ENCODE measurements at regions not wholly inside any gene's neighbourhood (a gene's known extent, or its start where the extent isn't known, plus 50 kb on each side); places are given as distances from the start of the nearest gene placed in this dataset.

DNA sequence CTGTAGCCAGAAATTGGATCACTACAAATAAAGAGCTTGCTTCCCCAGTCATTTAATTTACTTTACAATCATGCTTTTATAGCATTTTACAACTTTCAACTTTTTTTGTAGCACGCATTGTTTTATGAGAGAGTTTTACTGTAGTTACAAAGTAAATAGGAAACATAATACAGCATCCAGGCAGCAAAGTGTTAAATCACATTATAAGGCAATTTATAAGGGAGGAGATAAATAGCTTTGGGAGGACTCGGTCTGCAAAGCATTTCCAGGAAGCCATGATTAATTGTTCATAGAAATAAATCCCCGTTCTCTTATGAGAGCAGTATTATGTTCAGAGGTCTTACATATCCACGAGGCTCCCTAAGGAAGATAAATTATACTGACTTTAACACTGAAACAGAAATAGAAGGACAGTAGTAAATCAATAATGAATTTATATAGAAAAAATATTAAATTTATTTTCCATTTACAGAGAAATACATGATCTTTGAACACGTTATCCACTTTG lies 792.6 kb upstream of the RAG2 start:
- 89 to 93% methylated on average over 3 to 4 of the region's 5 CpGs for WGBS, 2 experiments
- H3K36me3 ChIP-seq (ENCODE audit: control insufficient read depth, insufficient read depth, low read length): no peaks in the 10 kb centered on the region
- no peaks in the 10 kb centered on the region for H3K9me3 ChIP-seq (ENCODE audit: control insufficient read depth, low read length)
- H3K4me3 ChIP-seq (ENCODE audit: insufficient read depth, low read depth, low read length): no peak overlapping the region
- no peaks in the 10 kb centered on the region for H3K27me3 ChIP-seq (ENCODE audit: control insufficient read depth, insufficient read depth, low read length, poor library complexity, severe bottlenecking)
- no peaks in the 10 kb centered on the region for H3K4me1 ChIP-seq (ENCODE audit: control insufficient read depth, insufficient read depth, low read length)
- H3K27ac ChIP-seq (ENCODE audit: insufficient read depth, low read depth, low read length, poor library complexity, severe bottlenecking): no peak overlapping the region

- Histone ChIP-seq H3K36me3 (ENCODE audit: control insufficient read depth, insufficient read depth, low read length) (no peaks in the 10 kb centered on the region), H3K27me3 (ENCODE audit: control insufficient read depth, insufficient read depth, low read length, poor library complexity, severe bottlenecking) (no peaks in the 10 kb centered on the region), H3K4me1 (ENCODE audit: control insufficient read depth, insufficient read depth, low read length) (no peaks in the 10 kb centered on the region), H3K9me3 (ENCODE audit: control insufficient read depth, low read length) (no peaks in the 10 kb centered on the region), H3K4me3 (ENCODE audit: insufficient read depth, low read depth, low read length) (no peak overlapping the region), H3K27ac (ENCODE audit: insufficient read depth, low read depth, low read length, poor library complexity, severe bottlenecking) (no peak overlapping the region)
- 75 to 83% methylated on average over 1 of the region's 1 CpG for WGBS, 2 experiments
Observed at GRCh38 chr11:37378958-37379357, 780.9 kb upstream of the RAG2 start.

- no peak overlapping the region for H3K4me3 ChIP-seq (ENCODE audit: insufficient read depth, low read depth, low read length)
- H3K9me3 ChIP-seq (ENCODE audit: control insufficient read depth, low read length): no peaks in the 10 kb centered on the region
- H3K36me3 ChIP-seq (ENCODE audit: control insufficient read depth, insufficient read depth, low read length): no peaks in the 10 kb centered on the region
- WGBS, 2 experiments: 89 to 91% methylated on average over 1 of the region's 2 CpGs
- H3K27ac ChIP-seq (ENCODE audit: insufficient read depth, low read depth, low read length, poor library complexity, severe bottlenecking): no peak overlapping the region
- no peaks in the 10 kb centered on the region for H3K4me1 ChIP-seq (ENCODE audit: control insufficient read depth, insufficient read depth, low read length)
- no peaks in the 10 kb centered on the region for H3K27me3 ChIP-seq (ENCODE audit: control insufficient read depth, insufficient read depth, low read length, poor library complexity, severe bottlenecking)
Observed at GRCh38 chr11:37372667-37373066, 774.6 kb upstream of the RAG2 start.

GRCh38 chr11:37371346-37371970 lies 773.4 kb upstream of the RAG2 start:
- Histone ChIP-seq H3K27ac (ENCODE audit: insufficient read depth, low read depth, low read length, poor library complexity, severe bottlenecking) (no peak overlapping the region), H3K4me1 (ENCODE audit: control insufficient read depth, insufficient read depth, low read length) (no peaks in the 10 kb centered on the region), H3K27me3 (ENCODE audit: control insufficient read depth, insufficient read depth, low read length, poor library complexity, severe bottlenecking) (no peaks in the 10 kb centered on the region), H3K36me3 (ENCODE audit: control insufficient read depth, insufficient read depth, low read length) (no peaks in the 10 kb centered on the region), H3K4me3 (ENCODE audit: insufficient read depth, low read depth, low read length) (no peak overlapping the region), H3K9me3 (ENCODE audit: control insufficient read depth, low read length) (no peaks in the 10 kb centered on the region)

DNA sequence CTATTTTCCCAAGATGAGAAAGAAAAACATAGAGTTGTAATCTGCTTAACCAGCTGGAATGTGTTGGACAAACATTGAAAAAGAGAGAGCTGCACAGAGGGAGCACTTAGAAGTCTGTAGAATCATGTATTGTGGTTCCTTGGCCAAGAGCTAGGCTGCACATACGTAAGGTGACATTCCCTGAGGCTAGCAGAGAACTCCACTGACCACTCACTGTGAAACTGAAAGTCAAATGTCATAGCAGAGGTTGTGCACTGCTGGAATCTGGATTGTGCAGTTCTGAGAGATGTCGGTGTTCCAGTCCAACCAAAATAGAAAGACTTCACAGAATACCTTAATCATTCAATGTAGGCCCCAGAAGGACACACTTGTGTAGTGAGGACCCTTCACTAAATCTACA lies 772.8 kb upstream of the RAG2 start:
- 90 to 95% methylated on average over 2 of the region's 2 CpGs for WGBS, 2 experiments
- Histone ChIP-seq H3K4me3 (ENCODE audit: insufficient read depth, low read depth, low read length) (no peak overlapping the region), H3K4me1 (ENCODE audit: control insufficient read depth, insufficient read depth, low read length) (no peaks in the 10 kb centered on the region), H3K27ac (ENCODE audit: insufficient read depth, low read depth, low read length, poor library complexity, severe bottlenecking) (no peak overlapping the region), H3K27me3 (ENCODE audit: control insufficient read depth, insufficient read depth, low read length, poor library complexity, severe bottlenecking) (no peaks in the 10 kb centered on the region), H3K36me3 (ENCODE audit: control insufficient read depth, insufficient read depth, low read length) (no peaks in the 10 kb centered on the region), H3K9me3 (ENCODE audit: control insufficient read depth, low read length) (no peaks in the 10 kb centered on the region)

DNA sequence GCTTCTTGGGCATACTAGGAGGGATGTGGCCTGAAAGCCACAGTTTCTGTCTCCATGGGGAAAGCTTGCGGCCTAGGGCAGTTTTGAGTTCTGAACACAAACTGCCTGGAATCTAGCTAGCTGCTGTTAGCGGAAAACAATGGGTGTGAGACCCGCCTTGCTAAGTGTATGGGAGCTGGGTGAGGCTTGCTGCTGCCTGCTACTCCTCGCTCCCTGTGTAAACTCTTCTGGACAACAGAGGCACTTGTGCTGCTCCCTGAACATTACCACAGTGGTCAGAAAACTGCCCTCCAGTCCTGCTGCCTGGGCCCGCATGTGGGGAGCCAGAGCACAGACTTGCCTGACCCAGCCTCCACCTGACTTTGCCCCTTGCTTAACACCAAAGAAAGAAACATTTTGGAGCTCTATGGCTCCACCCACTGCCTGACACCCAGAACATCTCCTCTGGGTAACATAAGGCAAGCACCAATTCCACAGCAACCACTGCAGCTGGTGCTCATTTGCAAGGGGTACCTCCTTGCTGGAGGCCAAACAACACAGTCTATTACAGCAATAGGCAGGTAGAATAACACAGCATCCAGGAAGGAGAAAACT lies 766.3 kb upstream of the RAG2 start:
- Histone ChIP-seq H3K27ac (ENCODE audit: insufficient read depth, low read depth, low read length, poor library complexity, severe bottlenecking) (no peak overlapping the region), H3K9me3 (ENCODE audit: control insufficient read depth, low read length) (no peaks in the 10 kb centered on the region), H3K4me3 (ENCODE audit: insufficient read depth, low read depth, low read length) (no peak overlapping the region), H3K27me3 (ENCODE audit: control insufficient read depth, insufficient read depth, low read length, poor library complexity, severe bottlenecking) (no peaks in the 10 kb centered on the region), H3K4me1 (ENCODE audit: control insufficient read depth, insufficient read depth, low read length) (no peaks in the 10 kb centered on the region), H3K36me3 (ENCODE audit: control insufficient read depth, insufficient read depth, low read length) (no peaks in the 10 kb centered on the region)
- 92 to 95% methylated on average over 5 of the region's 5 CpGs for WGBS, 2 experiments

DNA sequence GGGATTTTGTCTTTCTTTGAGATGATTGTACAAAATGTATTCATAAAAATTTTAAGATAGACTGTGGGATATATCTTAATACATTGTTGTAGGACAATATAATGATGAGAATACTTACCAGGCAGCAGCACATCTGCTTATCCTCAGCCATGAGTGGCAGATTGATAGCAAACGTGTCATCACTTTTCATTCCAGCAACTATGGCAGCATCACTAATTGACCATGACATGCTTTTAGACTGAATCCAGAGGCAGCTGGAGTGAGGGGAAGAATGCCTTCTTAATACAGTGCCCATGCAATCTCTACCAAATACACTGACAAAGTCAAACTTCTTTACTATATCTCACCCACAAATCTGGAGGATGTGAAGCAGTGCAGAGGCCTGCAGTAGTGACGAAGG lies 755.2 kb upstream of the RAG2 start:
- H3K4me3 ChIP-seq (ENCODE audit: insufficient read depth, low read depth, low read length): no peak overlapping the region
- no peaks in the 10 kb centered on the region for H3K4me1 ChIP-seq (ENCODE audit: control insufficient read depth, insufficient read depth, low read length)
- no peaks in the 10 kb centered on the region for H3K36me3 ChIP-seq (ENCODE audit: control insufficient read depth, insufficient read depth, low read length)
- H3K9me3 ChIP-seq (ENCODE audit: control insufficient read depth, low read length): peaks cover 1% of the 10 kb centered on the region
- H3K27ac ChIP-seq (ENCODE audit: insufficient read depth, low read depth, low read length, poor library complexity, severe bottlenecking): no peak overlapping the region
- no peaks in the 10 kb centered on the region for H3K27me3 ChIP-seq (ENCODE audit: control insufficient read depth, insufficient read depth, low read length, poor library complexity, severe bottlenecking)
- WGBS, 2 experiments: 88 to 95% methylated on average over 2 of the region's 2 CpGs

GRCh38 chr11:37352485-37352884 lies 754.4 kb upstream of the RAG2 start:
- WGBS, 2 experiments: 92% methylated on average over 2 to 3 of the region's 3 CpGs
- no peaks in the 10 kb centered on the region for H3K27me3 ChIP-seq (ENCODE audit: control insufficient read depth, insufficient read depth, low read length, poor library complexity, severe bottlenecking)
- H3K9me3 ChIP-seq (ENCODE audit: control insufficient read depth, low read length): no peaks in the 10 kb centered on the region
- no peaks in the 10 kb centered on the region for H3K36me3 ChIP-seq (ENCODE audit: control insufficient read depth, insufficient read depth, low read length)
- H3K4me3 ChIP-seq (ENCODE audit: insufficient read depth, low read depth, low read length): no peak overlapping the region
- no peaks in the 10 kb centered on the region for H3K4me1 ChIP-seq (ENCODE audit: control insufficient read depth, insufficient read depth, low read length)
- H3K27ac ChIP-seq (ENCODE audit: insufficient read depth, low read depth, low read length, poor library complexity, severe bottlenecking): no peak overlapping the region

DNA sequence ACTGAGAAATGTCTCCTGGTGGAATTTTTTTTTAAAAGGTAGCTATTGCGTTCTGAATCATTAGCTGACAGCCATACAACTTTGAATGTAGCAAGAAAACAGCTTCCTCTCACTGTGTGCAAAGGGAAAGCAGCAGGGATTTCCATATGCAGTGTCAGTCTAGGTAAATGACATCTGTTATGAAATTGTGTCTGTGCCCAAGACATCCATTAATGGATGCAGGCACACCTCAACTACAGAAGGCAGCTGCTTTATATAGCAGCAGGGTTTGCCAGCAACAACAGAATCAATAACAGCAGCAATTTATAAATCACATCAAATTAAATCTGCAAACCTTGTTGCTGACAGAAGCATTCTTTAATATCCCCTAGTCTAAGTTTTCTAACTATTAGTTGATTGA lies 745.3 kb upstream of the RAG2 start:
- Histone ChIP-seq H3K36me3 (ENCODE audit: control insufficient read depth, insufficient read depth, low read length) (no peaks in the 10 kb centered on the region), H3K4me3 (ENCODE audit: insufficient read depth, low read depth, low read length) (no peak overlapping the region), H3K9me3 (ENCODE audit: control insufficient read depth, low read length) (no peaks in the 10 kb centered on the region), H3K4me1 (ENCODE audit: control insufficient read depth, insufficient read depth, low read length) (no peaks in the 10 kb centered on the region), H3K27me3 (ENCODE audit: control insufficient read depth, insufficient read depth, low read length, poor library complexity, severe bottlenecking) (no peaks in the 10 kb centered on the region), H3K27ac (ENCODE audit: insufficient read depth, low read depth, low read length, poor library complexity, severe bottlenecking) (no peak overlapping the region)
- WGBS, 2 experiments: 84 to 96% methylated on average over 1 of the region's 1 CpG

DNA sequence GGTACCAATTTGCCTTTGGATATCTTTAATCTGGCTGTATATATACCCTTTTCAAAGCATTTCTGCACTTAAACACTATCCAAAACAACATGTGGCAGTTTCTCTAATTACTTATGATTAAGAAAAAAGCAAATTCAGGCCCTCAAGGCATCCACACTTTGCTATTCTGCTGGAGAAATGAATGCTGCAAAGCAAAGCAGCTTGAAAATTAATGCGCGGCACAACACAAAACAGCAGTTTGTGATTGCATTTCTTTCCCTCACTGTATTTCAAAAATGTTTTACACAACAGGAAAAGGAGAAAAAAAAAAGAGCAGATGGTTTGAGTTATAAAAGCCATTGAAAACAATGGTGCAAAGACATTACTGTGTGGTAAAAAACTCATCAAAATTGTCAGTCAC lies 738.4 kb upstream of the RAG2 start:
- Histone ChIP-seq H3K9me3 (ENCODE audit: control insufficient read depth, low read length) (no peaks in the 10 kb centered on the region), H3K4me3 (ENCODE audit: insufficient read depth, low read depth, low read length) (no peak overlapping the region), H3K4me1 (ENCODE audit: control insufficient read depth, insufficient read depth, low read length) (no peaks in the 10 kb centered on the region), H3K36me3 (ENCODE audit: control insufficient read depth, insufficient read depth, low read length) (no peaks in the 10 kb centered on the region), H3K27me3 (ENCODE audit: control insufficient read depth, insufficient read depth, low read length, poor library complexity, severe bottlenecking) (no peaks in the 10 kb centered on the region), H3K27ac (ENCODE audit: insufficient read depth, low read depth, low read length, poor library complexity, severe bottlenecking) (no peak overlapping the region)
- 100% methylated on average over 2 of the region's 2 CpGs for WGBS, 2 experiments
